Peyer's patch (tissue), 4 donors: ENCODE measurements at regions not wholly inside any gene's neighbourhood (a gene's known extent, or its start where the extent isn't known, plus 50 kb on each side); places are given as distances from the start of the nearest gene placed in this dataset.

ENCODE experiments used
- CTCF ChIP-seq, 6 experiments: fragments of 450-650 bp in 4 of 6; fragments of 200-600 bp in 2 of 6; sonication (generic) in 1 of 6; IDR thresholded peaks; one replicate each; pipeline ENCODE4 v1.5.1; 2017 to 2019; ENCODE audit warnings: antibody characterized with exemption in 6 of 6, mild to moderate bottlenecking in 3 of 6, moderate library complexity in 1 of 6
- POLR2A ChIP-seq, 2 donors: fragments of 450-650 bp; IDR thresholded peaks; one replicate each; pipeline ENCODE4 v1.5.1; 2017; ENCODE audit warnings: antibody characterized with exemption in 2 of 2, mild to moderate bottlenecking in 2 of 2, moderate library complexity in 2 of 2

GRCh38 chr17:77905766-77906165, 52.7 kb upstream of the TNRC6C start:
- TF ChIP-seq CTCF (IDR thresholded peaks at IDR 0.05), result no peak
- no peak for TF ChIP-seq POLR2A (IDR thresholded peaks at IDR 0.05)
